HG02981 (cell line): ENCODE measurements at regions not wholly inside any gene's neighbourhood (a gene's known extent, or its start where the extent isn't known, plus 50 kb on each side); places are given as distances from the start of the nearest gene placed in this dataset.
"Not testable (repeated sequence)": the region's sequence is repeated elsewhere in the genome, so short reads cannot be mapped to it uniquely, and the experiment has no call there.

Experiments
- ATAC-seq: cut with Tn5 transposase; IDR thresholded peaks from one replicate; pipeline ENCODE4 v1.9.1; 2021; ENCODE audit warnings: mild to moderate bottlenecking, moderate library complexity; ENCODE audit not compliant: unreplicated experiment

DNA sequence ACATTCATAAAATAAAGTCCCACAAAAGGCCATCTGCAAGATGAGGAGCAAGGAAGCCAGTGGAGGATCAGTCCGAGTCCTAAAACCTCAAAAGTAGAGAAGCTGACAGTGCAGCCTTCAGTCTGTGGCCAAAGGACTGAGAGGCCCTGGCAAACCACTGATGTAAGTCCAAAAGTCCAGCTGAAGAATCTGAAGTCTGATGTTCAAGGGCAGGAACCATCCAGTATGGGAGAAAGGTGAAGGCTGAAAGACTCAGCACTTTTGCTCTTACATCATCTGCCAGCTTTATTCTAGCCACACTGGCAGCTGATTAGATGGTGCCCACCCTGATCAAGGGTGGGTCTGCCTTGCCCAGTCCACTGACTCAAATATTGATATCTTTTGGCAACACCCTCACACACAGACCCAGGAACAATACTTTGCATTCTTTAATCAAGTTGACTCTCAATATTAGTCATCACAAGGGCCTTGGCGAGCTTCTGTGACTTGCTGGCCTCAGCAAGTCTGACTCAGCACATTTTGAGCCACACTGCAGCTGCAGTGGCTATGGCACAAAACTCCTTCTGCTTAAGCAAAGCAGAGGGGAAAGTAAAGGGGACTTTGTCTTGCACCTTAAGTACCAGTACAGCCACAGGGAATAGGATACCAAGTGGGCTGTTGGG is 1370.3 kb upstream of the CITED2 start:
- no peak for ATAC-seq

DNA sequence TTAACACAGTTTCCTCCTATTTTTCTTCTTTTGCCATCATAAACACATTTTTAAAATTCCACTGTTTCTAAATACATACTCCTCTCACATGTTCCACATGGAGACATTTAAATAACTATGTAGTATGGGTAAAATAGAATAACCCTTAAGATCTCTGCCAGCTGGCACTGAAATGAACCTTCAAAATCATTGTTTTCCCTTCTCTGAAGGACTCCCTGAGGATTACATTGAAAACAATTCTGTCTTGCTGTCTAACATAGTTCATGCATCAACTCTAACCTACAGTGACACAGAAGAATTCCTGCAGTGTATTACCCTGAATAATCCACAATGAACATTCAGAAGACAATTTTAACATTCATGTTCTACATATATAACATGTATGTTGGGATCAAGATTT is 1361.8 kb upstream of the CITED2 start:
- no peak for ATAC-seq

DNA sequence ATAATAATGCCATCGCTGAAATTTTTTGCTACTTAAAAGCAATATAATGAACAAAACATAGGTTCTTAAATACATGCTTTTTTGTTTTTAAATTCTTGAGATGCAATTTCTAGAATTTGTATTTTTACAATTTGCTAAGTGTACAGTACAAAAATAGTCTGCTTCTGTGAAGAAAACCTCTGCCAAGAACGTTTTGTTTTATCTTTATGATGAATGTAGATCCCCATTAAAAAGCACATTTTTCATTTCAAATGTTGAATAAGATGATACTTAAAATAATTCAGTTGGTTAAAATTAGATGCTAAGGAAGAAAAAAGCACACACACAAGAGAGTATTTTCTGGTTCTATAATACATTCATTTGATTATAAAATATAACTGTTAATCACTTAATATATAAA is 1358.5 kb upstream of the CITED2 start:
- ATAC-seq = no peak

DNA sequence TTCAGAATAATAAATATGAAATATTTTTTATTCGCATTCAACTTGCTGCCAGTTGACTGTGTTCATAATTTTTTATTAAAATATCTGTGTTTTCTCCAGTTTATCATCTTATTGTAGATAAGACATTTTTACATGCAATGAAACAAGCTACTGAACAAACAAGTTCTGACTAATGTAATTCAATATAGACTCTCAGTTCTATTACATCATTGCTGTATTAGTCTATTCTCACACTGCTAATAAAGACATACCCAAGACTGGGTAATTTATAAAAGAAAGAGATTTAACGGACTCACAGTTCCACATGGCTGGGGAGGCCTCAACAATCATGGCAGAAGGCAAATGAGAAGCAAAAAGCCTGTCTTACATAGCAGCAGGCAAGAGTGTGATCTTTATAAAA is 1357.7 kb upstream of the CITED2 start:
- ATAC-seq = no peak

DNA sequence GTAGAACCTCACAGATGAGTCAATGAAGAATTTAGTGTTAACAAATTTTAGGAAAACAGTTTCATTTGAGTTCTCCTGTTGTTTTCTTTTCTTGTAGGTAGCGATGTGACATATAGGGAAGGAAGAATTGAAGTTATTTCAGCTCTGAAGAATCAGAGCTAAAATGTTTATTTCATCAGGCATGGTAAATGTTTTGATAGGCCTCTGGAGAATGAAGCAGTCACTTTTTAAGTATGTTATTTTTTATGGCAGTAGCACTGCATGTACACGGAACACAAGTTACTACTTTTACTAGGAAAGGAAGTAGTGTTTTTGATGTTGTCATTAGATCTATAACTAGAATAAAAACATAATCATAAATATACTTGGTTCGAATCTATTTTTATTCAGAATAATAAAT is 1357.3 kb upstream of the CITED2 start:
- ATAC-seq = no peak

DNA sequence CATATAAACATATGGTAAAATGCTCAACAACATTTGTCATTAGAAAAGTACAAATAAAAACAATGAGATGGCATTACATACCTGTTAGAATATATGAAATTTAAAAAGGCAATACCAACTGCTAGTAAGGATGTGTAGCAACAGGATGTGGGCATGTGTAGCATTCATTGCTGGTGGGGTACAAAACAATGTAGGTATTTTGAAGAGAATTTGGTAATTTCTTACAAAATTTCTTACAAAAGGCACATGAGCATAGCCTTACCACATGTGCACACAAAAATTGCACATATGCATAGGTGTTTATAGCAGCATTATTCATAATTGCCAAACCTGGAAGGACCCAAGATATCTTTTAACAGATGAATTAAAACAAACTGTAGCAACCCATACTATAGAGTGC is 1355.1 kb upstream of the CITED2 start:
- ATAC-seq = no peak

DNA sequence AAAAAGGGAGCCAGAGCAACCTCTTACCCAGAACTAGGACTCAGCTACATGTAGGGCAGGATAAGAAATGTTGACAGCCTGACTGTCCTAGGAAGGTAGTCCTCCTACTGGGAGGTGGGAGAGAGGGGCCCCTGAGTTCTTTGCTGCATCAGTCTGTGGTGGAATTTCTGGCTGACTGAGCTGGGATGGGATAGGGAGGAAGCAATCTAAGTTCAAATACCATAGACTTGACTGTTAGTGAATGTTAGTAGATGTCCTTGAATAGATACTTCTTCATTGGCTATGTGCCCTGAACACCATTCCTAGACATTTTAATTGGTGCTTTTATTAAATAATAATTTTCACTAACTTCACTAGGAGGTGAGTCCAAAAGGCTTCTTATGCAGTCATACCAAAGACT is 1343.6 kb upstream of the CITED2 start:
- ATAC-seq = no peak

DNA sequence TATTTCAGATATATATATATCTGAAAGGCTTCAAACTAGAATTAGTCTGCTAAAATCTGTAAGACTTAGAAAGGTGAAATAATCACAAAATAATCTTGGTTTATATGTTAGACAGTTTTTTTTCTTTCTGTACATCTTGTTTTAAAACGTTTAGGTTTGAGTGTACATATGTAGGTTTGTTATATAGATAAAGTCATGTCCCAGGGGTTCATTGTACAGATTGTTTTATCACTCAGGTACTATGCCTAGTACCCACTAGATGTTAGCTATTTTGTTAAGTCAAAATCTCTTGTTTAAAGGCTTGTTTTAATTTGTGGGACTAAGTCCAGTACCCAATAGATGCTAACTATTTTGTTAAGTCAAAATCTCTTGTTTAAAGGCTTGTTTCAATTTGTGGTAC is 1339.0 kb upstream of the CITED2 start:
- ATAC-seq = no peak

DNA sequence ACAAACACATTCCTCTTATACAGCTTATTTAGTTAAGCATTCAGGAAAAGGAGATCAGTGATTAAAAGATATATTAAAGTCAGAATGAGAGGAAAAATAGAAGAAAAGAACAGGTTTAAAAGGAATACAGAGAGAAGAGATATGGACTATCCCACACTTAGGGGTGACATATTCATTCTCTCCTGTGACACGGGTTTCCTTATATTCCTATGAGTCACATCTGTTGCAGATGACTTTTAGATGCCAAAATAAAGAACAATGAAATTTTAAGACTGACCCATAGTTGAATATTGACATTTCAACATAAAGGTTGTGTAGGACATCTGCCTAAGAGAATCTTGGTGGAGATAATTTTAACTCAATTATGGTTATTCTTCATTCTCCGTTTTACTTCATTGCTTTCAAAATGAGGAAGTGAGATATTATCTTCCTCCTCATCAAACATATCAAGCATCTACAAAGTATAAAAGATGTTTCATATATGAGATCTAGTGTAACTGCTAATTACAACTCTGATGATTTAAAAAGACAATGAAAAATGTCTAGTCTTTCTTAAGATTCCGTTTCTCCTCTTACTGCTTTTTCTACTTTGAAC is 1336.7 kb upstream of the CITED2 start:
- no peak for ATAC-seq

DNA sequence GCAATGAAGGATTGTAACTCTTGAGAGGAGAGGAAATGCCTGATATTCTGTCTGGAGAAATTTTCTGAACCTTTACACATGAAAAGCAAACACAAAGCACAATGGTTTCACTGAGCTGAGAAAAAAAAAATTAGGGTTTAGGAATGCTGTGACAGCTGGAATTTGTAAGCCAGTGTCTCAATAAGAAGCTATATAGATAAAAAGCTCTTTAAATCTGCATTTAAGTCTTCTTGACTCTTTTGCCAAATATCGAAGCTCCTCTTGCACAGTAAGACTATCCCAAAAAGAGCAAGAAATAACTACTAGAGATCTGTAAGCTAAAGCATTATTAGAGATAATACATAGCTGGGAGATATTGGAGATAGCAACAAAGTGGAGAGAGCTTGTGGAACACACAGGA is 1334.0 kb upstream of the CITED2 start:
- ATAC-seq = no peak

DNA sequence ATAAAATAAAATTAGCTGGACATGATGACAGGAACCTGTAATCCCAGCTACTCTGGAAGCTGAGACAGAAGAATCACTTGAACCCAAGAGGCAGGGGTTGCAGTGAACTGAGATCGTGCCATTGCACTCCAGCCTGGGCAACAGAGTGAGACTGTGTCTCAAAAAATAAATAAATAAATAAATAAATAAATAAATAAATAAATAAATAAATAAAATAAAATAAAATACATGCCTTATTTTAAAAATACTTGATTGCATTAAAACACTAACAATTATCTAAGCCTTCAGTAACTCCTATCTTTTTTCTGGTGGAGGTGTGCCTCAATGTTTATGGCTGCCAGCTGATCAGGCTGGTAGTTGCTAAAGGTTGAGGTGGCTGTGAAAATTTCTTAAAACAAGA is 1329.6 kb upstream of the CITED2 start:
- ATAC-seq = not testable (repeated sequence)

DNA sequence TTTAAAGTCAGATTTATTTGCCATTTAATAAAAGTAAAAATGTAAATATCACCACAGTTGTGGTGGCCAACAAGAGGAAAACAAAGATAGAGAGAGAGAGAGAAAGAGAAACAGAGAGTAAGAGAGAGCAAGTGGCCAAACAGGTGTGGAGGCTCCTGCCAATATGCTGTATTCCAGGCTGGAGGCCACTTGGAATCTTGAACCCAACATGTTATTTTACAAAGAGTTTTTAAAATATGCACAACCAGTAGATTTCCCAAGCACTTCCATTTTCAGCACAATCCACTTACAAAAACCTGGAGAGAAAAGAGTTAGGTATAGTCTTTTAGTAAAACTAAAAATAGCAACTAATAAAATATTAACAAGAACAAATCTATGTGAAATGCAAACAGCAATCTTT is 1323.1 kb upstream of the CITED2 start:
- ATAC-seq = no peak

DNA sequence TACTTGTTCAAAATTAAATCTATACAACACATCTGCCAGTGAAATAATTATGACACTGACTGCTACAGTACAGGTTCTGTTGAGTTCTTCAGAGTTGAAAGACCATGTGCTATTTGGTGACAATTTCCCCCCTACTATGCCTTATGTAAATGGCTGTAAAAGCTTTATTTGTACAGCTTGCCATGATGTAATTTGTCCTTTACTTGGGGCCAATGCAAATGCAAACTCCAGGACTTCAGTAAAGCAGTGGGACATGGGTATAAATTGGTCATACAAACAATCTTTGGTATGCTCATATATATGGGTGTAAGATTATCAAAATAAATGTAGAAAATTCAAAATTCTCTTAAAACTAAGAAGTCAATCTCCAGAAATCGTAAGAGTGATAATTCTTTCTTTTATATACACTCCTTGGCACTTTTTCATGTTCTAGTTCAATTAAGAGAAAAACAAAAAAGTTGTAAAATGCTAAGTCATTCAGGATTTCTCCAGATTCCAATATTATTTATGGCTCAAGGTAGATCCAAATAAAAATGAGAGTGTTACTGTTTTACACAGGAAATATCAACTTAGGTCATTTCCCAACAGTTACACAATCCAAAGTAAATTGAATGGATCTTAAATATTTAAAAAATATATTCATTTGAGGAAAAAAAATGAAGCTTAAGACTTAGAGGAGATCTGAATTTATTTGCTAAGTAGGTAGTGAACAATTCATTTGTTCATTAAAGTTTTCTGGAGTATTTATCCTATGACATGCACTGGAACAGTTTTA is 1310.5 kb upstream of the CITED2 start:
- ATAC-seq = no peak

DNA sequence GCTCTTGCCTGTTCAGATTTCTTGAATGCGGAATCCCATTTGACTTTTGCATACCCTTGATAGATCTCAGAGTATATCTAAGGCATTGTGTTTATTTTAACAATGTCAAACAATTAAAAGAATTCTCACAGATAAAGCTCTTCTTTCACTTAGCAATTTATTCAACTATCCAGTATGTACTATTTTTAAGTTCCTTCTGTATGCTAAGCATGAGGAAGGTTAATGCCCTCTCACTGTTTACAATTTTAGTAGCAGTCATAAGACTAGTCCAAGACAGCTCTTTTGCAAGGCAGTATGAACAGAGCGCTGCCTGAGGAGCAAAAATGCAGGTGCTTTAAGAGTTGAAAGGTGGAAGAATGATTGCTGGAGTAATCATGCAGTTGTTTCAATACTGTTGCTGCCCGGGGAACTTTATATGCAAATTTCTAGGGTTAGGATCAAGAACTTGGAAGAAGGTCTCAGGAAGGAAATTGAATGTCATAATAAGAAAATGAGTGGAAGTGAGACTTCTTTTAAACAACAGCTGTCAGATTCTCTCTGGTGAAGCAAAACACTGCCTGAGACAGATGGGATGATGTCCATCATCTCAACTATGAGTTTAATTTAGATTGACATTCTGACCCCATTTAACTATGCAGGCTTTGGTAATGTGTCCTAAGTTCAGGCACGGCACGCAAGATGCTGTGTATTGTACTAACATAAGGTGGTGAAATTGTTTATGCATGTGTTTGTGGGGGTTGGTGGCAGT is 1303.5 kb upstream of the CITED2 start:
- ATAC-seq = no peak

DNA sequence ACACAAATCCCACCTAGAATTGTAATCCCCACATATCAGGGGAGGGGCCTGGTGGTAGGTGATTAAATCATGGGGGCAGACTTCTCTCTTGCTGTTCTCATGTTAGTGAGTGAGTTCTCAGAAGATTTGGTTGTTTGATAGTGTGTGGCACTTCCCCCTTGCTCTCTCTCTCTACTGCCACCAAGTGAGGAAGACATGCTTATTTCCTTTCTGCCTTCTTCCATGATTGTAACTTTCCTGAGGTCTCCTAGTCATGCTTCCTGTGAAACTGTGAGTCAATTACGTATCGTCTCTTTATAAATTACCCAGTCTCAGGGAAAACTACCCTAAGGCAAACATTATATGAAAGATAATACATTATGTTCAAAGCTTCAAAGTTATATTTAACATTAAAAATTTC is 1297.5 kb upstream of the CITED2 start:
- ATAC-seq = no peak

DNA sequence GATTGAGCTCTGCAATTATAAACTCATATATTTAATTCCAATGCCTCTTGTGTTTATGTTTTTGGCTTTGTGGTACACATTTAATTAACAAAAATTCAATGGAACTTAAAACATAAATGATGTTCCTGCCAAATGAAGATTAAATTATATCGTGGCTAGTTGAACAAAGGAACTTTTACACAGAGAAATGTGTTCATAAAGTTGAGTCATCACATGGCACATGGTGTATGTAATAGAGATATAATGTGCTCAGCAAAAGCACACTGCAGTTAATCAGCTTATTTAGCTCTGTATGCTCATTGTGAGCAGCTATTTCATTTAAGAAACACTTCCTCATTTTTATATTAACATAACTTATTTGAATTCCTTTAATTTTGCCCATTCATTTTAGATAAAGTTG is 1295.6 kb upstream of the CITED2 start:
- no peak for ATAC-seq

DNA sequence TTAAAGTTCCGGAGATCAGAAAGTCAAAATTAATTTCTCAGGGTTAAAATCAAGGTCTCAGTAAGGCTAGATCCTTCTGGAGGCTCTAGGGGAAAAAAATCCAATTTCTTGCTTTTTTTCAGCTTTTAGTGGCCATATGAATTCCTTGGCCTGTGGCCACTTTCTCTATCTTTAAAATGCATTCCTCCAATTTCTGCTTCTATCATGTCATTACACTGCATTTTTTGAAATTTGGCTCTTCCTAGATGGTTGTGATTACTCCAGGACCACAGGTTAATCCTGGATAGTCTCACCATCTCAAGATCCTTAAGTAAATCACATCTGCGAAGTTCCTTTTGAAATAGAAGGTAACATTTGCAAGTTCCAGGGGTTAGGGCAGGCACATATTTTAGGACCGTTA is 1294.9 kb upstream of the CITED2 start:
- no peak for ATAC-seq

DNA sequence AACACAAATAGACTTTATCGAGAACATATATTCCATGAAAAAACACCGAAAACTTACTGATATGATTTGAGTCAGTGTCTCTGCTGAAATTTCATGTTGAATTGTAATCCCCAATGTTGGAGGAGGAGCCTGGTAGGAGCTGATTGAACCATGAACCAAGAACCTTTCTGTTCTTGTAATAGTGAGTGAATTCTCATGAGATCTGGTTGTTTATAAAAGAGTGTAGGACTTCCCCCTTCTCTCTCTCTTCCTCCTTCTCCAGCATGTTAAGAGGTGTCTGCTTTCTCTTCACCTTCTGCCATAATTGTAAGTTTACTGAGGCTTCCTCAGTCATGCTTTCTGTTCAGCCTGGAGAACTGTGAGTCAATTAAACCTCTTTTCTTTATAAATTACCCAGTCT is 1289.3 kb upstream of the CITED2 start:
- ATAC-seq = no peak

DNA sequence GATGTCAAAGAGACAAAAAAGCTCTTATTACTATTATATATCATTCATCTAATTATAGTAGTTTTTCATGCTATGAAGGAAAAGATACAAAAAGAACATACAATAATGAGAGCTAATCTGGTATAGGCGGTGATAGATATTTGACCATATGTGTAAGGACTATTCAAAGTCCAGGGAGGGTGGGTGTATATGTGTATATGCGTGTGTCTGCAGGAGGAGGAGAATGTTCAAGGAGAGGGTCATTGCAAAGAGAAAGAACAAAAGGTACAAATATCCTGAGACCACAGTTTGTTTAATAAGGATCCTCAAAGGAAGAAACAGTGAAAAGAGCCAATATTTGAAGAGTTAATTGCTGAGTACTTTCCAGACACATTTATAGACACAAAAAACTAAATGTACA is 1288.6 kb upstream of the CITED2 start:
- no peak for ATAC-seq

DNA sequence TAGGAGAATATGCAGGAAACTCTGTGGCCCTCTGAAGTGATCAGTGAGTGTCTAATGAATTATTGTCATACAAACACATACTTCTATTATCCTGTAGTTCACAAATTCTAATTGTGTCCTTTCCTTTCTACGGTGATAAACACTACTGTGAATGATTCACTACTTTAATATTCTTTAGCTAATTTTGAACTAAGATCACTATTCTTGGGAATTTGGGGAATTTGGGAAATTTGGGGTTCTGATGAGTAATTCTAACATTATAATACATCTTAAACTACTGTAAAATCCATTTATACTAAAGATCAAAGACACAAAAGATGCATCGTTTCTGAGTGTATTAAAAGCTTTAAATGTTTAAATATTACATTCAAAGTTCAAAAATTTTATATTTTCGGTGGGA is 1287.2 kb upstream of the CITED2 start:
- no peak for ATAC-seq

DNA sequence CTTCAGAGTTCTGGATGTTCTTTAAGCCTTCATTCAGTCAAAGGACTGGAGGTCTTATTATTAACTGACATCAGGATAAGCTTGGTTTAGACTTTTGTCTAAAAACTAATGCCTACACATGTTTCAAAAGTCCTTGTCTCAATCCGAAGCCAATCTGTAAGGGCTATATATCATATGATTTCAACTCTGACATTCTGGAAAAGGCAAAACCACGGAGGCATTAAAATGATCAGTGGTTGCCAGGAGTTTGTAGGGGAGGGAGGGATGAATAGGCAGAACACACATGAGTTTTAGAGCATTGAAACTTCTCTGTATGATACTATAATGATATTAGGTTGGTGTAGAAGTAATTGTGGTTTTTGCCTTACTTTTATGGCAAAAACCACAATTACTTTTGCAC is 1285.8 kb upstream of the CITED2 start:
- ATAC-seq = no peak

DNA sequence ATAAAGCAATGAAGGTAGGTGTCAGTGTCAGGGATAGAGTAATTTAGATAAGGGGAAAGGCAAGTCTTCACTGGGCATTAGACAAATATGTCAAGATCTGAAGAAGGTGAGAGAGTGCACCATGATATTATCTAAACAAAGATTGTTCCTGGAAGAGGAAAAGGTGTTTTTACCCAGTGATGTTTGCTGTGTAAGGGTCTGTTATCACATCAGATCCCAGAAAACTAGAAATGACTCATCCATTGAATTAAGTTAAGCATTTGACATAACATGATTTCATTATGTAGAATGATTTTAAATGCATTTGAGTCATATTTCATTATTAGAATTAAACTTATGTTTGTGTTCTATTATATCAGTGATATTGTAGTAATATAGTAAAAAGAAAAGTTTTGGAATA is 1279.5 kb upstream of the CITED2 start:
- no peak for ATAC-seq
